Peyer's patch (tissue), 4 donors: ENCODE measurements at regions not wholly inside any gene's neighbourhood (a gene's known extent, or its start where the extent isn't known, plus 50 kb on each side); places are given as distances from the start of the nearest gene placed in this dataset.

Experiments used
- DNase-seq, 3 donors: peaks; one replicate each; pipeline ENCODE4 v3.0.0-alpha.2; 2017 to 2019
- H3K27ac ChIP-seq, 4 donors: fragments of 200-600 bp; sonication (generic); one replicate each; pipeline ENCODE4 v1.5.1; 2016 to 2019
- H3K27me3 ChIP-seq, 2 donors: fragments of 200-600 bp; sonication (generic); one replicate each; pipeline ENCODE4 v1.5.1; 2019
- H3K36me3 ChIP-seq, 3 donors: fragments of 200-600 bp; sonication (generic); one replicate each; pipeline ENCODE4 v1.5.1; 2016 to 2019
- H3K4me1 ChIP-seq, 4 donors: fragments of 200-600 bp; sonication (generic); one replicate each; pipeline ENCODE4 v1.5.1; 2016 to 2019
- H3K4me3 ChIP-seq, 4 donors: fragments of 200-600 bp; sonication (generic); 1 replicate in 3 of 4; 2 replicates in 1 of 4; pipeline ENCODE4 v1.5.1; 2016 to 2019; ENCODE audit warnings: mild to moderate bottlenecking in 1 of 4
- H3K9me3 ChIP-seq, 4 donors: fragments of 200-600 bp; sonication (generic); one replicate each; pipeline ENCODE4 v1.5.1; 2016 to 2019; ENCODE audit warnings: mild to moderate bottlenecking in 1 of 4
- POLR2A ChIP-seq, 2 donors: fragments of 450-650 bp; IDR thresholded peaks; one replicate each; pipeline ENCODE4 v1.5.1; 2017; ENCODE audit warnings: antibody characterized with exemption in 2 of 2, mild to moderate bottlenecking in 2 of 2, moderate library complexity in 2 of 2
- TF ChIP-seq, protein P1 (sequence below), 6 experiments: fragments of 450-650 bp in 4 of 6; fragments of 200-600 bp in 2 of 6; sonication (generic) in 1 of 6; IDR thresholded peaks; one replicate each; pipeline ENCODE4 v1.5.1; 2017 to 2019; ENCODE audit warnings: antibody characterized with exemption in 6 of 6, mild to moderate bottlenecking in 3 of 6, moderate library complexity in 1 of 6

DNA sequence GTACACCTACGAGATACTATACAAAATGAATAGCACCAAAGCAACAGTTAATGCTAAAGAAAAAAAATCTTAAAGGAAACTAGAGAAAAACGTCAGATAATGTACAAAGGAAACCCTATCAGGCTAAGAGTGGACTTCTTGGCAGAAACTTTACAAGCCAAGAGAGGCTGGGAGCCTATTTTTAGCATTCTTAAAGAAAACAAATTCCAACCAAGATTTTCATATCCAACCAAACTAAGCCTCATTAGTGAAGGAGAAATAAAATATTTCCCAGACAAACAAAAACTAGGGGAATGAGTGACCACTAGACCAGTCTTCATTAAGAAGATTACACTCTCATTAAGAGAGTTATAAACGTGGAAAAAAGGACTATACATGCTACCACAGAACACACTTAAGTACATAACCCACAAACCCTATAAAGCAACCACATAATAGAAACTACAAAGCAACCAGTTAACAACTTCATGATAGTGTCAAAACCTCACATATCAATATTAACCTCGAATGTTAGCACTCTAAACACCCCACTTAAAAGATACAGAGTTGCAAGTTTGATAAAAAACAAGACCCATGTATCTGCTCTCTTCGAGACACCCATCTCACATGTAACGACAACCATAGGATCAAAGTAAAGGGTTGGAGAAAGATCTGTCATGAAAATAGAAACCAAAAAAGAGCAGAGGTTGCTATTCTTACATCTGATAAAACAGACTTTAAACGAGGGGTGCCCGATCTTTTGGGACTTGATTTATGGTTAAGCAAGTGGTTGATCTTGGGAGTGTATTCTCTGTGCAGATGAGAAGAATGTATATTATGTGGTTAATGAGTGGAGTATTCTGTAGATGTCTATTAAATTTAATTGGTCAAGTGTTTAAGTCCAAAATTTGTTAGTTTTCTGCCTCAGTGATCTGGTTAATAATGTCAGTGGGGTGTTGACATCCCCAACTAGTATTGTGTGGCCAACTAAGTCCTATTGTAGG lies 1301.4 kb downstream of the PLA2G4A start:
- H3K4me3 ChIP-seq, result no peak overlapping the region
- H3K27me3 ChIP-seq, result no peaks in the 10 kb centered on the region
- no peaks in the 10 kb centered on the region for H3K9me3 ChIP-seq
- DNase-seq, result no peak
- H3K4me1 ChIP-seq, result no peaks in the 10 kb centered on the region
- no peaks in the 10 kb centered on the region for H3K36me3 ChIP-seq
- no peak overlapping the region for H3K27ac ChIP-seq
- TF ChIP-seq POLR2A (IDR thresholded peaks at IDR 0.05), result no peak
- TF ChIP-seq, protein P1, sequence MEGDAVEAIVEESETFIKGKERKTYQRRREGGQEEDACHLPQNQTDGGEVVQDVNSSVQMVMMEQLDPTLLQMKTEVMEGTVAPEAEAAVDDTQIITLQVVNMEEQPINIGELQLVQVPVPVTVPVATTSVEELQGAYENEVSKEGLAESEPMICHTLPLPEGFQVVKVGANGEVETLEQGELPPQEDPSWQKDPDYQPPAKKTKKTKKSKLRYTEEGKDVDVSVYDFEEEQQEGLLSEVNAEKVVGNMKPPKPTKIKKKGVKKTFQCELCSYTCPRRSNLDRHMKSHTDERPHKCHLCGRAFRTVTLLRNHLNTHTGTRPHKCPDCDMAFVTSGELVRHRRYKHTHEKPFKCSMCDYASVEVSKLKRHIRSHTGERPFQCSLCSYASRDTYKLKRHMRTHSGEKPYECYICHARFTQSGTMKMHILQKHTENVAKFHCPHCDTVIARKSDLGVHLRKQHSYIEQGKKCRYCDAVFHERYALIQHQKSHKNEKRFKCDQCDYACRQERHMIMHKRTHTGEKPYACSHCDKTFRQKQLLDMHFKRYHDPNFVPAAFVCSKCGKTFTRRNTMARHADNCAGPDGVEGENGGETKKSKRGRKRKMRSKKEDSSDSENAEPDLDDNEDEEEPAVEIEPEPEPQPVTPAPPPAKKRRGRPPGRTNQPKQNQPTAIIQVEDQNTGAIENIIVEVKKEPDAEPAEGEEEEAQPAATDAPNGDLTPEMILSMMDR (IDR thresholded peaks at IDR 0.05), result no peak

DNA sequence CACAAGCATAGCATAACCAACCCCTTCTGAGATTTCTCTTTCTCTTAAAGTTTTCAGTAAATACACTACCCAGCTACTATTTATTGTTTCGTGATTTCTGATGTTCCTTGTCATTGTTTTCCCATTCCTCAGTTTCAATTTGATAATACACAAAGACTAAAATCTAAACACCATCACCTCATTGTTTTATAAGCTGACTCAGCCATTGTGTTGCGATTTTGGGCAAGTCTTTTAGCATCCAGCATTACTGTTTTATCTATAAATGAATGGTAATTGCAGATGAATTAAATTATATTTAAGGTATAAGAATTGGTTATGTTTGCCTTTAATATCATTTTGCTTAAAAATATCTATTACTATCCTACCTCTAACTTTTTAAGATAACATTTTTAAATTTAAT lies 1308.5 kb downstream of the PLA2G4A start:
- Histone ChIP-seq H3K9me3 (no peaks in the 10 kb centered on the region), H3K27ac (no peak overlapping the region), H3K4me1 (no peaks in the 10 kb centered on the region), H3K4me3 (no peak overlapping the region), H3K36me3 (no peaks in the 10 kb centered on the region), H3K27me3 (no peaks in the 10 kb centered on the region)
- TF ChIP-seq, protein P1 (IDR thresholded peaks at IDR 0.05), result no peak
- TF ChIP-seq POLR2A (IDR thresholded peaks at IDR 0.05), result no peak
- DNase-seq, result no peak

- no peak overlapping the region for H3K27ac ChIP-seq
- no peaks in the 10 kb centered on the region for H3K9me3 ChIP-seq
- H3K4me1 ChIP-seq, result no peaks in the 10 kb centered on the region
- H3K36me3 ChIP-seq, result no peaks in the 10 kb centered on the region
- no peaks in the 10 kb centered on the region for H3K27me3 ChIP-seq
- H3K4me3 ChIP-seq, result no peak overlapping the region
- no peak for TF ChIP-seq POLR2A (IDR thresholded peaks at IDR 0.05)
- no peak for DNase-seq
Observed at GRCh38 chr1:188140958-188141357, 1312.2 kb downstream of the PLA2G4A start.

GRCh38 chr1:188154196-188154595 lies 1325.4 kb downstream of the PLA2G4A start:
- Histone ChIP-seq H3K4me1 (no peaks in the 10 kb centered on the region), H3K27me3 (no peaks in the 10 kb centered on the region), H3K27ac (no peak overlapping the region), H3K36me3 (no peaks in the 10 kb centered on the region), H3K9me3 (no peaks in the 10 kb centered on the region), H3K4me3 (no peak overlapping the region)
- TF ChIP-seq, protein P1 (IDR thresholded peaks at IDR 0.05), result no peak
- no peak for TF ChIP-seq POLR2A (IDR thresholded peaks at IDR 0.05)
- DNase-seq, result no peak

- no peaks in the 10 kb centered on the region for H3K36me3 ChIP-seq
- no peaks in the 10 kb centered on the region for H3K4me1 ChIP-seq
- no peaks in the 10 kb centered on the region for H3K27me3 ChIP-seq
- no peaks in the 10 kb centered on the region for H3K9me3 ChIP-seq
- TF ChIP-seq, protein P1 (IDR thresholded peaks at IDR 0.05), result no peak
- TF ChIP-seq POLR2A (IDR thresholded peaks at IDR 0.05), result no peak
- H3K27ac ChIP-seq, result no peak overlapping the region
- no peak overlapping the region for H3K4me3 ChIP-seq
- no peak for DNase-seq
Observed at GRCh38 chr1:188154761-188155160, 1326.0 kb downstream of the PLA2G4A start.

DNA sequence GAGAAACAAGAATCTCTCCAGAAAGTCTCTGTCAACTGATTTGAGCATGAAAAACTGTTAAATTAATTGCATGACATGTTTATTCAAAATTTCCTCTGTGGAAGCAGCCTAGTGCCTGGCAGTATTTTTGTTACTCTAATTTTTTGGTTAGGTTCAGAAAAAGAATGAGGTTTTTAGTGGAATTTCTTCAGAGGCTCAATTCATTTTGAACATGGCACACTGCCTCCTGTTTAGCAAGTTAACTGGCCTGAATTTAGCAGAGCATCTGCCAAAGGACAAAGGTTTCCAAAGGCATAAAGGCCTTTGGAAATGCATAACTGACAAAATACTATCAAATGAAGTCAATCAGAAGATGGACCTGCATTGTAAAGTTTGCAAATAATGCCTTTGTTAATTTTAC lies 1326.5 kb downstream of the PLA2G4A start:
- Histone ChIP-seq H3K9me3 (no peaks in the 10 kb centered on the region), H3K4me3 (no peak overlapping the region), H3K27ac (no peak overlapping the region), H3K4me1 (no peaks in the 10 kb centered on the region), H3K27me3 (no peaks in the 10 kb centered on the region), H3K36me3 (no peaks in the 10 kb centered on the region)
- no peak for TF ChIP-seq POLR2A (IDR thresholded peaks at IDR 0.05)
- TF ChIP-seq, protein P1 (IDR thresholded peaks at IDR 0.05), result no peak
- no peak for DNase-seq
